Esophagus muscularis mucosa (tissue), 4 donors: ENCODE measurements at regions not wholly inside any gene's neighbourhood (a gene's known extent, or its start where the extent isn't known, plus 50 kb on each side); places are given as distances from the start of the nearest gene placed in this dataset.

Experiments used
- DNase-seq: peaks from one replicate; pipeline ENCODE4 v3.0.0-alpha.2; 2017; ENCODE audit errors: extremely low spot score
- H3K27ac ChIP-seq, 4 donors: fragments of 200-600 bp; sonication (generic); replicated peaks in 1 of 4; 1 replicate in 3 of 4; 2 replicates in 1 of 4; pipeline ENCODE4 v1.5.1; 2016 to 2019; ENCODE audit warnings: mild to moderate bottlenecking in 1 of 4
- H3K27me3 ChIP-seq, 4 donors: fragments of 200-600 bp; sonication (generic); one replicate each; pipeline versions ENCODE4 v1.5.1 to v1.6.0; 2016 to 2019
- H3K36me3 ChIP-seq, 4 donors: fragments of 200-600 bp; sonication (generic); one replicate each; pipeline ENCODE4 v1.5.1; 2016 to 2019
- H3K4me1 ChIP-seq, 4 donors: fragments of 200-600 bp; sonication (generic); one replicate each; pipeline ENCODE4 v1.5.1; 2016 to 2019
- H3K4me3 ChIP-seq, 4 donors: fragments of 200-600 bp; sonication (generic); 1 replicate in 2 of 4; 2 replicates in 2 of 4; pipeline ENCODE4 v1.5.1; 2016 to 2019; ENCODE audit warnings: mild to moderate bottlenecking in 4 of 4, moderate library complexity in 1 of 4
- H3K9me3 ChIP-seq, 4 donors: fragments of 200-600 bp; sonication (generic); 1 replicate in 3 of 4; 2 replicates in 1 of 4; pipeline ENCODE4 v1.5.1; 2016 to 2019
- EP300 ChIP-seq: sonication (generic); formaldehyde crosslinking; IDR thresholded peaks from one replicate; pipeline ENCODE4 v1.6.1; 2017; ENCODE audit warnings: antibody characterized with exemption
- POLR2A ChIP-seq: fragments of 450-650 bp; IDR thresholded peaks from one replicate; pipeline ENCODE4 v1.6.1; 2017; ENCODE audit warnings: antibody characterized with exemption, moderate library complexity, mild to moderate bottlenecking, low read depth
- POLR2AphosphoS5 ChIP-seq, 2 donors: sonication (generic); formaldehyde crosslinking; IDR thresholded peaks; one replicate each; pipeline ENCODE4 v1.6.1; 2017; ENCODE audit warnings: antibody characterized with exemption in 2 of 2
- WGBS: methylation state at CpG from one replicate; pipeline ENCODE4 v1.1.5; 2018; 5-methylcytosine and 5-hydroxymethylcytosine counted together
- intact Hi-C: fragments of 100-400 bp; cut with DNase I; formaldehyde crosslinking; loops from one replicate; pipeline ENCODE4 v1.15.1; 2023
- TF ChIP-seq, protein P1 (sequence below), 3 experiments: fragments of 200-600 bp in 2 of 3; fragments of 450-650 bp in 1 of 3; sonication (generic) in 2 of 3; IDR thresholded peaks; one replicate each; pipeline ENCODE4 v1.5.1; 2017 to 2019; ENCODE audit warnings: antibody characterized with exemption in 3 of 3, mild to moderate bottlenecking in 2 of 3, moderate library complexity in 1 of 3

DNA sequence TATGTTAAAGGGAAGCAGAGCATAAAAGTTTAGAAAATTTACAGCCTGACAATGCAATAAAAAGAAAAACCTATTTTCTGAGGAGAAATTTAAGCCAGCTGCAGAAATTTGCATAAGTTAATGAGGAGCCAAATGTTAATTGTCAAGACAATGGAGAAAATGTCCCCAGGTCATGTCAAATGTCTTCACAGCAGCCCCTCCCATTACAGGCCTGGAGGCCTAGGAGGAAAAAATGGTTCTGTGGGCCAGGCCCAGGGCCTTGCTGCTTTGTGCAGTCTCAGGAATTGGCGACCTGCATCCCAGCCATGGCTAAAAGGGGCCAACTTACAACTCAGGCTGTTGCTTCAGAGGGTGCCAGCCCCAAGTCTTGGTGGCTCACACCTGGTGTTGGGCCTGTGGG, 275.4 kb upstream of the RPS6KA3 start:
- no CpG with 5 or more reads among the region's 1 CpG for WGBS
- no peak overlapping the region for H3K27ac ChIP-seq
- H3K4me3 ChIP-seq, result no peak overlapping the region
- no peaks in the 10 kb centered on the region for H3K4me1 ChIP-seq
- peaks cover 0 to 22% (median 0%) of the 10 kb centered on the region in 4 donors for H3K9me3 ChIP-seq
- TF ChIP-seq, protein P1, sequence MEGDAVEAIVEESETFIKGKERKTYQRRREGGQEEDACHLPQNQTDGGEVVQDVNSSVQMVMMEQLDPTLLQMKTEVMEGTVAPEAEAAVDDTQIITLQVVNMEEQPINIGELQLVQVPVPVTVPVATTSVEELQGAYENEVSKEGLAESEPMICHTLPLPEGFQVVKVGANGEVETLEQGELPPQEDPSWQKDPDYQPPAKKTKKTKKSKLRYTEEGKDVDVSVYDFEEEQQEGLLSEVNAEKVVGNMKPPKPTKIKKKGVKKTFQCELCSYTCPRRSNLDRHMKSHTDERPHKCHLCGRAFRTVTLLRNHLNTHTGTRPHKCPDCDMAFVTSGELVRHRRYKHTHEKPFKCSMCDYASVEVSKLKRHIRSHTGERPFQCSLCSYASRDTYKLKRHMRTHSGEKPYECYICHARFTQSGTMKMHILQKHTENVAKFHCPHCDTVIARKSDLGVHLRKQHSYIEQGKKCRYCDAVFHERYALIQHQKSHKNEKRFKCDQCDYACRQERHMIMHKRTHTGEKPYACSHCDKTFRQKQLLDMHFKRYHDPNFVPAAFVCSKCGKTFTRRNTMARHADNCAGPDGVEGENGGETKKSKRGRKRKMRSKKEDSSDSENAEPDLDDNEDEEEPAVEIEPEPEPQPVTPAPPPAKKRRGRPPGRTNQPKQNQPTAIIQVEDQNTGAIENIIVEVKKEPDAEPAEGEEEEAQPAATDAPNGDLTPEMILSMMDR (IDR thresholded peaks at IDR 0.05), result no peak
- TF ChIP-seq POLR2AphosphoS5 (IDR thresholded peaks at IDR 0.05), result no peak
- no peak for TF ChIP-seq EP300
- no peak for TF ChIP-seq POLR2A
- H3K36me3 ChIP-seq, result no peaks in the 10 kb centered on the region
- no peak for DNase-seq
- intact Hi-C loops, result no loop called here
- no peaks in the 10 kb centered on the region for H3K27me3 ChIP-seq

DNA sequence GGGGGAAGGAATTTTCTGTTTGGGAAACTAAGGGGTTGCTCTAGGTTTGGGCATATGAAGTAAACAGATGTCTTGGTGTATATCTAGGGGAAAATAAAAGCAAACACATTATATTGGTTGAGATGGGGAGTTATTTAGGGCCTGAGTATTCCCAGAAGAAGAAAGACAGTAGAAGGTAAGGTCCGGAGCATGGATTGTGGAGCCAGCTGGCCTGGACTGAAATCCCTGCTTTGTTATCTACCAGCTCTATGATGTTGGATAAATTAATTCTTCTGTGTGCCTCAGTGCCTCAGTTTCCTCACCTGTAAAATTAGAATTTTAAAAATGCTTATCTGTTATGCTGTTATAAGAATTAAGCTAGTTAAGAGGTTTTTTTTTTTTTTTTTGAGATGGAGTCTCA, 272.3 kb upstream of the RPS6KA3 start:
- Histone ChIP-seq H3K4me1 (no peaks in the 10 kb centered on the region), H3K27ac (no peak overlapping the region), H3K27me3 (no peaks in the 10 kb centered on the region), H3K36me3 (no peaks in the 10 kb centered on the region), H3K4me3 (no peak overlapping the region), H3K9me3 (peaks cover 0 to 22% (median 0%) of the 10 kb centered on the region in 4 donors)
- 93% methylated on average over 1 of the region's 1 CpG for WGBS
- no peak for DNase-seq
- intact Hi-C loops, result no loop called here
- TF ChIP-seq POLR2A (no peak), EP300 (no peak), POLR2AphosphoS5 (IDR thresholded peaks at IDR 0.05) (no peak)
- TF ChIP-seq, protein P1 (IDR thresholded peaks at IDR 0.05), result no peak

DNA sequence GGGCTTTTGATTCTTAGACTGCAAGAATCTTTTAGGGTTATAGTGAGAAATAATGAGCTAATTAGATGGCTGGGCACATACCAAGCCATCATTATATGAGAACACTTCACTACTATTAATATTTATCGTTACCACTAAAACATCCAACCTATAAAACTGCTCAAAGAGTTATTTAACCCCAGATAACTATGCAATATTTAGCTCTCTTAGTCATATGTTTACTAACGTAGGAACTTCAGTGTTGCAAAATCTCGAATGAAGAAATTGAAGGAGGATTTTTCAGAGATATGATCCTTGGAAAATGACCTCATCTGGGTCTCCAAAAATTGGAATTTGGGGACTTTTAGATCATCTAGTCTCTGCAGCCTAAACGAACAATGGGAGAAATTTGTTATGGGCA, 265.0 kb upstream of the RPS6KA3 start:
- H3K27me3 ChIP-seq, result no peaks in the 10 kb centered on the region
- peaks cover 4 to 22% (median 10%) of the 10 kb centered on the region in 4 donors for H3K4me1 ChIP-seq
- no peak overlapping the region for H3K4me3 ChIP-seq
- no peak overlapping the region for H3K27ac ChIP-seq
- H3K36me3 ChIP-seq, result no peaks in the 10 kb centered on the region
- TF ChIP-seq POLR2AphosphoS5 (IDR thresholded peaks at IDR 0.05) (no peak), POLR2A (no peak), EP300 (no peak)
- TF ChIP-seq, protein P1 (IDR thresholded peaks at IDR 0.05), result no peak
- no peak for DNase-seq
- H3K9me3 ChIP-seq, result no peaks in the 10 kb centered on the region
- intact Hi-C loops, result no loop called here
- 55% methylated on average over 4 of the region's 4 CpGs for WGBS

DNA sequence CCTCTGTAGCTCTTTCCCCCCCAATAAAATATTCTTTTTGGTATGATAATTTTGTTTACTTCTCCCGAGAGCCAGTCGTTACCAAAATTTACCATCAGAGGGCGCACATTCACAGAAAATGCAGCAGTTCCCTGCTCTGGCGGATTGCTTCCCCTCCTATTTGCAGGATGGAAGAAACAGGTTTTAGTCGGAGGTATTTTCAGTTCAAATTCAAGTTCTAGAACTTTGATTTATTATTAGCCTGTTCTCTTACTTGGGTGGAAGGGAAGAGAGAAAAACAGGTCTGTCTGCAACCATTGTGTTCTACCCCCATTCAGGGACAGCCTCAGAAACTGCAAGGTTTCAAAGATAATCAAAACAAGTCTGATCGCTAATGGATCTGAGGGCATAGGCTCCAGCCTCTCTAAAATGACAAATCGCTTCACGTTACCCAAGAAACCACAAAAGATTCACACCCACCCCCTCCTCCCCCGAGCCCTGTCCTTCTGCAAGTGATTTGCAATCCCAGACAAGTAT, 263.8 kb upstream of the RPS6KA3 start:
- no peaks in the 10 kb centered on the region for H3K27me3 ChIP-seq
- TF ChIP-seq, protein P1 (IDR thresholded peaks at IDR 0.05), result peak; percentile 70 to 78 (median 71)
- no peak for TF ChIP-seq POLR2AphosphoS5 (IDR thresholded peaks at IDR 0.05)
- H3K4me3 ChIP-seq, result peak overlapping the region; percentile 15 to 33 (median 28)
- H3K36me3 ChIP-seq, result no peaks in the 10 kb centered on the region
- DNase-seq, result no peak
- peaks cover 4 to 22% (median 10%) of the 10 kb centered on the region in 4 donors for H3K4me1 ChIP-seq
- intact Hi-C loops, result no loop called here
- peak overlapping the region in 3 of 4 donors; percentile 5 to 51 (median 28) for H3K27ac ChIP-seq
- no peaks in the 10 kb centered on the region for H3K9me3 ChIP-seq
- WGBS, result 8% methylated on average over 9 of the region's 9 CpGs

DNA sequence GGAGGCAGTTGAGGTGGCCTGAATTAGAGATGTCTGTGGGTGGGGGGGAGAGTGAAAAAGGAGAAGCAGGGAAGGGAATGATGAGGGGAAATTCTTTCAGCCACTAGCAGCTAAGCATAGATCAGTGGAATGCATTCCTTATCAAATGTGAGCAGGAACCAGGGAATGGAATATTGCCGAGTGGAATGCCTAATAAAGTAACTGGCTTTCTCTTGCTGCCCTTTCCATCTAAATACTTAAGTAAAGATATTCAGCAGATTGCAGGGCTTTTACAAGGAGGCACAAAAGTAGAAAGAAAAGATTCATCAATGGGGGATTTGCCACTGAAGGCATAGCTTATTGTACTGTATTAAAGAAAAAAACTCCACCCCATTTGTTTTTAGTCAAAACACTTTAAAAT, 263.0 kb upstream of the RPS6KA3 start:
- TF ChIP-seq, protein P1 (IDR thresholded peaks at IDR 0.05), result no peak
- TF ChIP-seq POLR2A, result no peak
- no peak for TF ChIP-seq EP300
- no peak for TF ChIP-seq POLR2AphosphoS5 (IDR thresholded peaks at IDR 0.05)
- Histone ChIP-seq H3K4me3 (no peak overlapping the region), H3K36me3 (no peaks in the 10 kb centered on the region), H3K4me1 (peaks cover 4 to 22% (median 10%) of the 10 kb centered on the region in 4 donors), H3K27ac (no peak overlapping the region), H3K9me3 (no peaks in the 10 kb centered on the region), H3K27me3 (no peaks in the 10 kb centered on the region)
- no peak for DNase-seq
- WGBS, result 33% methylated on average over 1 of the region's 1 CpG
- intact Hi-C loops, result loop anchor here (5.0 to 10.0 kb wide), 3 partner anchors 855 to 1218 kb away; no protein-coding TSS in a partner anchor
